ENCODE measurements at regions not wholly inside any gene's neighbourhood (a gene's known extent, or its start where the extent isn't known, plus 50 kb on each side); places are given as distances from the start of the nearest gene placed in this dataset.

DNA sequence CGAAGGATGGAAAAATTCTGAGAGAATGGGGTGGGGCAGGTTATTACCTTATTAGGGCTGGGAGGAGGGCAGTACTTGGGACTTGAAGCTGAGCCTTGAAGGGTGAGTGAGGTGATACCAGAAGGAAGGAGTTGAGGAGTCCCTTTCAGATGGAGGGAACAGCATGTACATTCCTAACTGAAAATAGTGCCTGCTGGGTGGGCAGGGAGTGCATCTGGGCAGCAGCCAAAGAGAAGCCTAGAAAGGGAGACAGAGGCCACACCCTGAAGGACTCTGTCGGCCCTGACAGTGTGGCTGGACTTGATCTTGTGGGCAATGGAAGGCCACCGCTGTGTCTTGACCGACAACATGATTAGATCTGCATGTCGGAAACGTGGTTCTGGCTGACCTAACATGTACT lies 147.6 kb downstream of the NDUFA12 start:
- TF ChIP-seq, protein P1, sequence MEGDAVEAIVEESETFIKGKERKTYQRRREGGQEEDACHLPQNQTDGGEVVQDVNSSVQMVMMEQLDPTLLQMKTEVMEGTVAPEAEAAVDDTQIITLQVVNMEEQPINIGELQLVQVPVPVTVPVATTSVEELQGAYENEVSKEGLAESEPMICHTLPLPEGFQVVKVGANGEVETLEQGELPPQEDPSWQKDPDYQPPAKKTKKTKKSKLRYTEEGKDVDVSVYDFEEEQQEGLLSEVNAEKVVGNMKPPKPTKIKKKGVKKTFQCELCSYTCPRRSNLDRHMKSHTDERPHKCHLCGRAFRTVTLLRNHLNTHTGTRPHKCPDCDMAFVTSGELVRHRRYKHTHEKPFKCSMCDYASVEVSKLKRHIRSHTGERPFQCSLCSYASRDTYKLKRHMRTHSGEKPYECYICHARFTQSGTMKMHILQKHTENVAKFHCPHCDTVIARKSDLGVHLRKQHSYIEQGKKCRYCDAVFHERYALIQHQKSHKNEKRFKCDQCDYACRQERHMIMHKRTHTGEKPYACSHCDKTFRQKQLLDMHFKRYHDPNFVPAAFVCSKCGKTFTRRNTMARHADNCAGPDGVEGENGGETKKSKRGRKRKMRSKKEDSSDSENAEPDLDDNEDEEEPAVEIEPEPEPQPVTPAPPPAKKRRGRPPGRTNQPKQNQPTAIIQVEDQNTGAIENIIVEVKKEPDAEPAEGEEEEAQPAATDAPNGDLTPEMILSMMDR (IDR thresholded peaks at IDR 0.05), result no peak
- TF ChIP-seq EZH2 (IDR thresholded peaks at IDR 0.05), result no peak
